ENCODE measurements at regions not wholly inside any gene's neighbourhood (a gene's known extent, or its start where the extent isn't known, plus 50 kb on each side); places are given as distances from the start of the nearest gene placed in this dataset.

- TF ChIP-seq CTCF (IDR thresholded peaks at IDR 0.05 in 2 of 3, conservative IDR thresholded peaks at IDR 0.05 in 1 of 3; ENCODE audit: borderline replicate concordance in 1 of 3, insufficient read depth in 1 of 3, low read depth in 2 of 3, low read length in 2 of 3) = no peak
- TF ChIP-seq POLR2AphosphoS5 (IDR thresholded peaks at IDR 0.05; ENCODE audit: low read depth, low read length) = no peak
- no peak for TF ChIP-seq SIN3A (IDR thresholded peaks at IDR 0.05; ENCODE audit: low read depth)
- TF ChIP-seq CBX3 (IDR thresholded peaks at IDR 0.05; ENCODE audit: low read depth) = no peak
- no peak for TF ChIP-seq EZH2 (IDR thresholded peaks at IDR 0.05)
- TF ChIP-seq ATF3 (IDR thresholded peaks at IDR 0.05) = no peak
- TF ChIP-seq POLR2A (IDR thresholded peaks at IDR 0.05; ENCODE audit: borderline replicate concordance, extremely low read depth, insufficient read depth, insufficient read length) = no peak
- no peak for TF ChIP-seq RAD21 (IDR thresholded peaks at IDR 0.05; ENCODE audit: low read depth)
- no peak for TF ChIP-seq JUND (IDR thresholded peaks at IDR 0.05)
- TF ChIP-seq MAX (IDR thresholded peaks at IDR 0.05) = no peak
These were observed 61.5 kb upstream of the CDH5 start for GRCh38 chr16:66304961-66305360.
